K562 (cell line): ENCODE measurements at regions not wholly inside any gene's neighbourhood (a gene's known extent, or its start where the extent isn't known, plus 50 kb on each side); places are given as distances from the start of the nearest gene placed in this dataset.
A peak's percentile ranks its signal among the peaks of the same experiment; 100 is the strongest.

ENCODE experiments used
- ATF2 ChIP-seq: sonication (generic); formaldehyde crosslinking; IDR thresholded peaks from 2 replicates; pipeline ENCODE4 v1.8.1; 2022; ENCODE audit warnings: missing genetic modification reagents
- ESRRB ChIP-seq: fragments of 250-450 bp; sonication (Bioruptor Pico); IDR thresholded peaks from 2 replicates; pipeline ENCODE4 v1.5.0; 2020; ENCODE audit warnings: mild to moderate bottlenecking, moderate library complexity, borderline replicate concordance
- FOXM1 ChIP-seq, 2 experiments: fragments of 450-650 bp in 1 of 2; sonication (generic) in 1 of 2; formaldehyde crosslinking in 1 of 2; IDR thresholded peaks; 2 replicates each; pipeline versions ENCODE4 v1.6.1 to v1.9.0; 2017 to 2022; ENCODE audit warnings: low read depth in 2 of 2, mild to moderate bottlenecking in 2 of 2, missing genetic modification reagents in 1 of 2, moderate library complexity in 1 of 2
- GABPB1 ChIP-seq: sonication (generic); formaldehyde crosslinking; IDR thresholded peaks from 2 replicates; pipeline ENCODE4 v1.8.0; 2022; ENCODE audit warnings: mild to moderate bottlenecking, missing genetic modification reagents
- GABPB2 ChIP-seq: fragments of 250-450 bp; sonication (Bioruptor Pico); conservative IDR thresholded peaks from 2 replicates; pipeline ENCODE4 v1.5.1; 2021; ENCODE audit warnings: mild to moderate bottlenecking
- HNRNPL ChIP-seq: fragments of 200-400 bp; formaldehyde crosslinking; IDR thresholded peaks from 2 replicates; pipeline ENCODE4 v1.6.1; 2017; ENCODE audit warnings: low read depth, mild to moderate bottlenecking, low read length
- HOXB6 ChIP-seq: fragments of 250-450 bp; sonication (Bioruptor Pico); IDR thresholded peaks from 2 replicates; pipeline ENCODE4 v1.5.1; 2022; ENCODE audit warnings: mild to moderate bottlenecking, borderline replicate concordance
- KDM1A ChIP-seq, 2 experiments: fragments of 450-650 bp; IDR thresholded peaks; 2 replicates each; pipeline ENCODE4 v1.6.1; 2016; ENCODE audit warnings: mild to moderate bottlenecking in 2 of 2
- MEF2D ChIP-seq: conservative IDR thresholded peaks from 2 replicates; pipeline ENCODE4 v1.6.1; 2016; ENCODE audit warnings: low read depth, missing genetic modification characterization, missing compliant biosample characterization
- MYC ChIP-seq, 2 experiments: fragments of 250-450 bp in 1 of 2; sonication (Bioruptor Pico) in 1 of 2; IDR thresholded peaks; 2 replicates each; pipeline versions ENCODE4 v1.5.1 to v1.6.1; 2012 to 2021; ENCODE audit warnings: low read depth in 2 of 2, borderline replicate concordance in 1 of 2, improper control_type of control experiment in 1 of 2, low read length in 1 of 2, mild to moderate bottlenecking in 1 of 2, moderate library complexity in 1 of 2
- NCOR1 ChIP-seq: fragments of 450-650 bp; IDR thresholded peaks from 2 replicates; pipeline ENCODE4 v1.6.1; 2016; ENCODE audit warnings: mild to moderate bottlenecking, moderate library complexity
- NFIC ChIP-seq: fragments of 450-650 bp; IDR thresholded peaks from 2 replicates; pipeline ENCODE4 v1.6.1; 2017; ENCODE audit warnings: mild to moderate bottlenecking, inconsistent platforms
- PHF21A ChIP-seq: fragments of 450-650 bp; IDR thresholded peaks from 2 replicates; pipeline ENCODE4 v1.6.1; 2017; ENCODE audit warnings: low read depth, borderline replicate concordance
- POLR2G ChIP-seq: fragments of 200-400 bp; formaldehyde crosslinking; IDR thresholded peaks from 2 replicates; pipeline ENCODE4 v1.6.1; 2017; ENCODE audit warnings: low read depth, mild to moderate bottlenecking, antibody characterized with exemption, low read length, moderate library complexity
- SIN3B ChIP-seq: fragments of 450-650 bp; IDR thresholded peaks from 2 replicates; pipeline ENCODE4 v1.6.1; 2017; ENCODE audit warnings: low read depth, mild to moderate bottlenecking, moderate library complexity
- SMARCE1 ChIP-seq: fragments of 450-650 bp; IDR thresholded peaks from 2 replicates; pipeline ENCODE4 v1.7.1; 2016; ENCODE audit warnings: mild to moderate bottlenecking
- SREBF2 ChIP-seq: sonication (generic); formaldehyde crosslinking; IDR thresholded peaks from 2 replicates; pipeline ENCODE4 v1.4.0; 2020; ENCODE audit warnings: mild to moderate bottlenecking, missing genetic modification reagents
- SRSF7 ChIP-seq: fragments of 200-400 bp; formaldehyde crosslinking; optimal IDR thresholded peaks from 2 replicates; pipeline ENCODE3; 2017; ENCODE audit warnings: mild to moderate bottlenecking, low read depth, low read length
- ZC3H8 ChIP-seq: fragments of 450-650 bp; IDR thresholded peaks from 2 replicates; pipeline ENCODE4 v1.6.1; 2017
- ZMIZ1 ChIP-seq, 2 experiments: fragments of 150-350 bp in 1 of 2; IDR thresholded peaks; 2 replicates each; pipeline ENCODE4 v1.6.1; 2012 to 2016; ENCODE audit warnings: low read depth in 2 of 2, low read length in 2 of 2, mild to moderate bottlenecking in 1 of 2, moderate library complexity in 1 of 2
- ZNF121 ChIP-seq: sonication (generic); formaldehyde crosslinking; conservative IDR thresholded peaks from 2 replicates; pipeline ENCODE4 v1.8.0; 2022; ENCODE audit warnings: missing genetic modification reagents
- ZNF143 ChIP-seq: sonication (generic); formaldehyde crosslinking; IDR thresholded peaks from 2 replicates; pipeline ENCODE4 v1.9.0; 2022; ENCODE audit warnings: mild to moderate bottlenecking, missing genetic modification reagents
- ZNF316 ChIP-seq: fragments of 450-650 bp; IDR thresholded peaks from 2 replicates; pipeline ENCODE4 v1.6.1; 2016
- ZNF696 ChIP-seq: fragments of 250-450 bp; sonication (Bioruptor Pico); conservative IDR thresholded peaks from 2 replicates; pipeline ENCODE4 v1.4.0; 2020; ENCODE audit warnings: mild to moderate bottlenecking, moderate library complexity
- TF ChIP-seq, protein P1 (sequence below): sonication (generic); formaldehyde crosslinking; IDR thresholded peaks from 2 replicates; pipeline ENCODE4 v1.5.0; 2020; ENCODE audit warnings: missing genetic modification reagents

DNA sequence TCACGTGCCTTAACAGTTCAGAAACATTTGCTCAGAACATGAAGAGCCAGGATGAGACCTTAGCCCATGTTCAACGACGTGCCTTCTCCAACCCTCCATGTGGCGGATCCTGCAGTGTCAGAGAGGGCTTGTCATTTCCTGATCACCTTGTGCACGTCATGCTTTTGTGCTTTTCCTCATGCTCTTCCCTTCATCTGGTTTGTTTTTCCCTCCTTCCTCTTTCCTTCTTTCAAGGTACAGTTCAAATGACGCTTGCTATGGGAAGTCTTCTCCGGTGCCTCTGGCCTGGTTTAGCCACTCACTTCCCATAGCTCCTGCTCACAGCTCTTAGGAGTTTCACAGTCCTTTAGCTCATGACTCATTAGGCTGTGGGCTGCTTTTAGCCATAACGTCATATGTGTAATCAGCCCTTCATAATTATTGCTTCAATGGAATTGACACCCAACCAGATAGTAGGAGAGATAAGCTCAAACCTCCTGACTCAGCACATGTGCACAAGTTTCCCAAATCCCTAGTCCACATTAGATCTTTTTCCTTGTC lies 102.7 kb upstream of the CNKSR3 start (continued):
- TF ChIP-seq ZC3H8 (no peak), HOXB6 (CRISPR knock-in tag) (no peak), PHF21A (no peak), ZNF121 (no peak), SRSF7 (no peak), KDM1A (IDR thresholded peaks at IDR 0.05) (no peak), GABPB1 (CRISPR knock-in tag) (peak; percentile 53; the same call in 1 of the 2 replicates), HNRNPL (no peak), ZNF696 (CRISPR knock-in tag) (no peak), SMARCE1 (peak; percentile 81), SREBF2 (CRISPR knock-in tag) (no peak), ESRRB (CRISPR knock-in tag) (no peak), NFIC (0 out of 2 replicates have a peak, but pooled peaks have one; percentile 3), SIN3B (no peak), POLR2G (no peak), NCOR1 (no peak), ZNF316 (peak; percentile 96), FOXM1 (IDR thresholded peaks at IDR 0.05; ENCODE audit: low read depth) (peak; percentile 46; the same call in 1 of the 2 replicates), FOXM1 (CRISPR knock-in tag; IDR thresholded peaks at IDR 0.05; ENCODE audit: low read depth) (peak; percentile 63; the same call in 1 of the 2 replicates), ATF2 (peak; percentile 67; the same call in 1 of the 2 replicates), MEF2D (0 out of 2 replicates have a peak, but pooled peaks have one; percentile 34), ZMIZ1 (IDR thresholded peaks at IDR 0.05; ENCODE audit: low read depth in 2 of 2, low read length in 2 of 2) (no peak), ZNF143 (CRISPR knock-in tag) (0 out of 2 replicates have a peak, but pooled peaks have one; percentile 43), MYC (IDR thresholded peaks at IDR 0.05; ENCODE audit: low read depth, low read length) (0 out of 2 replicates have a peak, but pooled peaks have one; percentile 28), MYC (CRISPR knock-in tag; IDR thresholded peaks at IDR 0.05; ENCODE audit: borderline replicate concordance, low read depth) (no peak), GABPB2 (CRISPR knock-in tag) (no peak)
- TF ChIP-seq, protein P1, sequence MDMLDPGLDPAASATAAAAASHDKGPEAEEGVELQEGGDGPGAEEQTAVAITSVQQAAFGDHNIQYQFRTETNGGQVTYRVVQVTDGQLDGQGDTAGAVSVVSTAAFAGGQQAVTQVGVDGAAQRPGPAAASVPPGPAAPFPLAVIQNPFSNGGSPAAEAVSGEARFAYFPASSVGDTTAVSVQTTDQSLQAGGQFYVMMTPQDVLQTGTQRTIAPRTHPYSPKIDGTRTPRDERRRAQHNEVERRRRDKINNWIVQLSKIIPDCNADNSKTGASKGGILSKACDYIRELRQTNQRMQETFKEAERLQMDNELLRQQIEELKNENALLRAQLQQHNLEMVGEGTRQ (CRISPR knock-in tag) = no peak
